OCI-LY1 (cell line): ENCODE measurements at regions not wholly inside any gene's neighbourhood (a gene's known extent, or its start where the extent isn't known, plus 50 kb on each side); places are given as distances from the start of the nearest gene placed in this dataset.

Experiments
- EZH2 ChIP-seq: fragments of 200-600 bp; sonication (generic), shearing (Covaris generic); IDR thresholded peaks from 2 replicates; pipeline ENCODE4 v1.8.0; 2017; ENCODE audit warnings: borderline replicate concordance, mixed run types, mild to moderate bottlenecking, antibody characterized with exemption, low read length, moderate library complexity, mixed read lengths
- TF ChIP-seq, protein P1 (sequence below): fragments of 200-600 bp; sonication (generic), shearing (Covaris generic); IDR thresholded peaks from 2 replicates; pipeline ENCODE4 v1.5.1; 2017; ENCODE audit warnings: mild to moderate bottlenecking, antibody characterized with exemption, low read length, moderate library complexity, mixed read lengths

DNA sequence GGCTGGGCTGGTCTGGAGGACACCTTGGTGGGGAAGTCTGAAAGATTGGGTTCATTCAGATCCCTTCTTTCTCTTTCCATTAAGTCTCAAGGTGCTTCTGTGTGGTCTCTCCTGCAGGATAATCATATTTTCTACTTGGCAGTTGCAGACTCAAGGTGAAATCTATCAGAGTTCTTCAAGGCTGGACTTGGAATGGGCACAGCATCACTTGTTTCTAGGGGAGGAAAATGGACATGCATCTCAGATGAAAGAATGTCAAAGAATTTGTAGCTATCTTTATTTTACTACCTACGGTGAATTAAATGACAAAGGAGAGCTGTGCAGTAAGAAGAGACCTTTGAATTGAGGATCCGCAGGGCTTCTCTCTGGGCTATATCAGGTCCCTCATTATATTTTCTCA is 69.8 kb upstream of the PAPPA start:
- TF ChIP-seq, protein P1, sequence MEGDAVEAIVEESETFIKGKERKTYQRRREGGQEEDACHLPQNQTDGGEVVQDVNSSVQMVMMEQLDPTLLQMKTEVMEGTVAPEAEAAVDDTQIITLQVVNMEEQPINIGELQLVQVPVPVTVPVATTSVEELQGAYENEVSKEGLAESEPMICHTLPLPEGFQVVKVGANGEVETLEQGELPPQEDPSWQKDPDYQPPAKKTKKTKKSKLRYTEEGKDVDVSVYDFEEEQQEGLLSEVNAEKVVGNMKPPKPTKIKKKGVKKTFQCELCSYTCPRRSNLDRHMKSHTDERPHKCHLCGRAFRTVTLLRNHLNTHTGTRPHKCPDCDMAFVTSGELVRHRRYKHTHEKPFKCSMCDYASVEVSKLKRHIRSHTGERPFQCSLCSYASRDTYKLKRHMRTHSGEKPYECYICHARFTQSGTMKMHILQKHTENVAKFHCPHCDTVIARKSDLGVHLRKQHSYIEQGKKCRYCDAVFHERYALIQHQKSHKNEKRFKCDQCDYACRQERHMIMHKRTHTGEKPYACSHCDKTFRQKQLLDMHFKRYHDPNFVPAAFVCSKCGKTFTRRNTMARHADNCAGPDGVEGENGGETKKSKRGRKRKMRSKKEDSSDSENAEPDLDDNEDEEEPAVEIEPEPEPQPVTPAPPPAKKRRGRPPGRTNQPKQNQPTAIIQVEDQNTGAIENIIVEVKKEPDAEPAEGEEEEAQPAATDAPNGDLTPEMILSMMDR: no peak
- TF ChIP-seq EZH2: no peak
